Gastrocnemius medialis (tissue), 4 donors: ENCODE measurements at regions not wholly inside any gene's neighbourhood (a gene's known extent, or its start where the extent isn't known, plus 50 kb on each side); places are given as distances from the start of the nearest gene placed in this dataset.

ENCODE experiments used
- ATAC-seq, 2 donors: fragments of 150-250 bp; one replicate each; pipeline ENCODE4 v1.9.1; 2016
- DNase-seq, 2 donors: peaks; one replicate each; pipeline ENCODE4 v3.0.0-alpha.2; 2019
- H3K27ac ChIP-seq, 4 donors: fragments of 200-600 bp; sonication (generic); 1 replicate in 1 of 4; 2 replicates in 3 of 4; pipeline ENCODE4 v1.5.1; 2016 to 2018; ENCODE audit warnings: mild to moderate bottlenecking in 2 of 4, moderate library complexity in 1 of 4
- H3K27me3 ChIP-seq, 3 donors: fragments of 200-600 bp; sonication (generic) in 2 of 3; 1 replicate in 1 of 3; 2 replicates in 2 of 3; pipeline versions ENCODE4 v1.5.1 to v1.6.0; 2016 to 2019; ENCODE audit warnings: mild to moderate bottlenecking in 1 of 3, moderate library complexity in 1 of 3
- H3K36me3 ChIP-seq, 2 donors: fragments of 200-600 bp; sonication (generic) in 1 of 2; one replicate each; pipeline ENCODE4 v1.5.1; 2017 to 2018
- H3K4me1 ChIP-seq, 2 donors: fragments of 200-600 bp; sonication (generic) in 1 of 2; one replicate each; pipeline ENCODE4 v1.5.1; 2016 to 2017; ENCODE audit warnings: mild to moderate bottlenecking in 2 of 2
- H3K4me3 ChIP-seq, 4 donors: fragments of 200-600 bp; sonication (generic) in 3 of 4; 1 replicate in 1 of 4; 2 replicates in 3 of 4; pipeline ENCODE4 v1.5.1; 2016 to 2019; ENCODE audit warnings: mild to moderate bottlenecking in 2 of 4
- H3K9me3 ChIP-seq, 3 donors: fragments of 200-600 bp; sonication (generic) in 2 of 3; 1 replicate in 1 of 3; 2 replicates in 2 of 3; pipeline ENCODE4 v1.5.1; 2016 to 2019
- POLR2A ChIP-seq, 2 donors: fragments of 450-650 bp; IDR thresholded peaks; one replicate each; pipeline ENCODE4 v1.6.1; 2017; ENCODE audit warnings: antibody characterized with exemption in 2 of 2, mild to moderate bottlenecking in 2 of 2, moderate library complexity in 2 of 2
- in situ Hi-C, 4 donors: fragments of 200-750 bp; cut with MboI; loops; one replicate each; pipeline versions ENCODE4 v1.15.0 to v1.8.0; 2017; ENCODE audit warnings: low sequenced_read_pairs in 4 of 4
- intact Hi-C: fragments of 100-400 bp; cut with DNase I; formaldehyde crosslinking; loops from one replicate; pipeline ENCODE4 v1.15.1; 2023; ENCODE audit warnings: low total_unique reads
- TF ChIP-seq, protein P1 (sequence below), 5 experiments: fragments of 450-650 bp in 3 of 5; fragments of 200-600 bp in 2 of 5; sonication (generic) in 2 of 5; IDR thresholded peaks in 4 of 5; conservative IDR thresholded peaks in 1 of 5; 1 replicate in 4 of 5; 2 replicates in 1 of 5; pipeline ENCODE4 v1.5.1; 2016 to 2019; ENCODE audit warnings: antibody characterized with exemption in 5 of 5, mild to moderate bottlenecking in 3 of 5, moderate library complexity in 3 of 5

GRCh38 chr13:37456041-37456440, 142.5 kb downstream of the POSTN start:
- Histone ChIP-seq H3K9me3 (no peaks in the 10 kb centered on the region), H3K27ac (no peak overlapping the region), H3K27me3 (no peaks in the 10 kb centered on the region), H3K4me3 (no peak overlapping the region), H3K4me1 (no peaks in the 10 kb centered on the region), H3K36me3 (no peaks in the 10 kb centered on the region)
- in situ Hi-C loops = no loop called here
- no peak for ATAC-seq
- TF ChIP-seq POLR2A (IDR thresholded peaks at IDR 0.05) = no peak
- TF ChIP-seq, protein P1, sequence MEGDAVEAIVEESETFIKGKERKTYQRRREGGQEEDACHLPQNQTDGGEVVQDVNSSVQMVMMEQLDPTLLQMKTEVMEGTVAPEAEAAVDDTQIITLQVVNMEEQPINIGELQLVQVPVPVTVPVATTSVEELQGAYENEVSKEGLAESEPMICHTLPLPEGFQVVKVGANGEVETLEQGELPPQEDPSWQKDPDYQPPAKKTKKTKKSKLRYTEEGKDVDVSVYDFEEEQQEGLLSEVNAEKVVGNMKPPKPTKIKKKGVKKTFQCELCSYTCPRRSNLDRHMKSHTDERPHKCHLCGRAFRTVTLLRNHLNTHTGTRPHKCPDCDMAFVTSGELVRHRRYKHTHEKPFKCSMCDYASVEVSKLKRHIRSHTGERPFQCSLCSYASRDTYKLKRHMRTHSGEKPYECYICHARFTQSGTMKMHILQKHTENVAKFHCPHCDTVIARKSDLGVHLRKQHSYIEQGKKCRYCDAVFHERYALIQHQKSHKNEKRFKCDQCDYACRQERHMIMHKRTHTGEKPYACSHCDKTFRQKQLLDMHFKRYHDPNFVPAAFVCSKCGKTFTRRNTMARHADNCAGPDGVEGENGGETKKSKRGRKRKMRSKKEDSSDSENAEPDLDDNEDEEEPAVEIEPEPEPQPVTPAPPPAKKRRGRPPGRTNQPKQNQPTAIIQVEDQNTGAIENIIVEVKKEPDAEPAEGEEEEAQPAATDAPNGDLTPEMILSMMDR (IDR thresholded peaks at IDR 0.05 in 4 of 5, conservative IDR thresholded peaks at IDR 0.05 in 1 of 5) = no peak
- intact Hi-C loops = no loop called here
- DNase-seq = no peak

GRCh38 chr13:37453246-37453645, 145.3 kb downstream of the POSTN start:
- ATAC-seq (no peak), DNase-seq (no peak)
- Histone ChIP-seq H3K36me3 (no peaks in the 10 kb centered on the region), H3K4me3 (no peak overlapping the region), H3K4me1 (no peaks in the 10 kb centered on the region), H3K27me3 (no peaks in the 10 kb centered on the region), H3K9me3 (no peaks in the 10 kb centered on the region), H3K27ac (no peak overlapping the region)
- no peak for TF ChIP-seq POLR2A (IDR thresholded peaks at IDR 0.05)
- TF ChIP-seq, protein P1 (IDR thresholded peaks at IDR 0.05 in 4 of 5, conservative IDR thresholded peaks at IDR 0.05 in 1 of 5) = no peak
- intact Hi-C loops (no loop called here), in situ Hi-C loops (no loop called here)

DNA sequence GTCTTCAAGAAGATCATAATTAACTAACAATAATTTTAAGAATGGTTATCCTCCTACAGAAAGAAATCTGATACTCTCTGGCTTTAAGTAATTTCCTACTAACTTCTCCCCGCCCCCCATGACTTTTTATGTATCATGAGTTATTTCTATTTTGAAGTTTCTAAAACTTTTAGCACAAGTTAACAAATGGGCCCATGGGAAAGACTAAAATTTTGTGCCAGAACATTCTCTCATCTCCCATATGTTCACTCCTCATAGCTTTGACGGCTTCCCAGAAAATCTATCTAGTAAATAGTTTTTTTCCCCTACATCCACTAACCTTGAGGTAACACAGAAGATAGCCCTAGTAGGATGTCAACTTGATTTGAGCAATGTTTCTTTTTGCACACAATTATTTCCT, 148.3 kb downstream of the POSTN start:
- Histone ChIP-seq H3K4me3 (no peak overlapping the region), H3K4me1 (no peaks in the 10 kb centered on the region), H3K27ac (no peak overlapping the region), H3K36me3 (no peaks in the 10 kb centered on the region), H3K9me3 (no peaks in the 10 kb centered on the region), H3K27me3 (no peaks in the 10 kb centered on the region)
- no peak for ATAC-seq
- in situ Hi-C loops = no loop called here
- intact Hi-C loops = no loop called here
- TF ChIP-seq POLR2A (IDR thresholded peaks at IDR 0.05) = no peak
- TF ChIP-seq, protein P1 (IDR thresholded peaks at IDR 0.05 in 4 of 5, conservative IDR thresholded peaks at IDR 0.05 in 1 of 5) = no peak
- no peak for DNase-seq

- no peaks in the 10 kb centered on the region for H3K9me3 ChIP-seq
- H3K4me3 ChIP-seq = no peak overlapping the region
- no peak for TF ChIP-seq POLR2A (IDR thresholded peaks at IDR 0.05)
- TF ChIP-seq, protein P1 (IDR thresholded peaks at IDR 0.05 in 4 of 5, conservative IDR thresholded peaks at IDR 0.05 in 1 of 5) = no peak
- H3K27ac ChIP-seq = no peak overlapping the region
- H3K27me3 ChIP-seq = no peaks in the 10 kb centered on the region
- no peaks in the 10 kb centered on the region for H3K36me3 ChIP-seq
- intact Hi-C loops (no loop called here), in situ Hi-C loops (no loop called here)
- H3K4me1 ChIP-seq = no peaks in the 10 kb centered on the region
- DNase-seq (no peak), ATAC-seq (no peak)
Observed at GRCh38 chr13:37448153-37448552, 150.4 kb downstream of the POSTN start.

DNA sequence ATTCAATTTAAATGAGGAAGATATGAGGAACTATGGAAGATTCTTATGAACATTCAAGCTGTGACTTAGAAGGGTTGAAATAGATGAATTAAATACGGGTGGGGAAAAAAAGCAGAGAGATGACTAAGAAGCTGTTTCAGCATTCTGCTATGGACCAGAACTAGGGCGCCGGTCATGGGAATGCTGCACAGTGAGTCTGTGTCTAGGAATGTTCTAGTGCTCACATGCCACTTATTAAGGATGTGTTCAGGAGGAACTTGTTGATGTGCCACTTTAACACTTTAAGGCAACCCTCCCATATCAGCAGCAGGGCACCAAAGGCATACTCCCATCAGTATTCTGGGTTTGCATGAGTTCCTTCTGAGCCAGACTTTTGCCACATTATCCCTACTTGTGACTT, 152.1 kb downstream of the POSTN start:
- Histone ChIP-seq H3K27me3 (no peaks in the 10 kb centered on the region), H3K4me1 (no peaks in the 10 kb centered on the region), H3K27ac (no peak overlapping the region), H3K4me3 (no peak overlapping the region), H3K9me3 (no peaks in the 10 kb centered on the region), H3K36me3 (no peaks in the 10 kb centered on the region)
- TF ChIP-seq, protein P1 (IDR thresholded peaks at IDR 0.05 in 4 of 5, conservative IDR thresholded peaks at IDR 0.05 in 1 of 5) = no peak
- no peak for TF ChIP-seq POLR2A (IDR thresholded peaks at IDR 0.05)
- ATAC-seq (no peak), DNase-seq (no peak)
- intact Hi-C loops = no loop called here
- in situ Hi-C loops = no loop called here
